ENCODE measurements at regions not wholly inside any gene's neighbourhood (a gene's known extent, or its start where the extent isn't known, plus 50 kb on each side); places are given as distances from the start of the nearest gene placed in this dataset.

- no peak overlapping the region for H3K27ac ChIP-seq
- TF ChIP-seq CTCF (conservative IDR thresholded peaks at IDR 0.05; ENCODE audit: low read depth): no peak
- ChIA-PET CTCF (interaction anchor here (0.6 to 1.5 kb wide), 3 partner anchors 24 to 229 kb away, joined by 3 to 6 read pairs (median 3); no protein-coding TSS in a partner anchor), POLR2A (ENCODE audit: low non-redundant PET) (no interaction called here)
- DNase-seq (ENCODE audit: low spot score): no peak
Observed at GRCh38 chr3:150216866-150217600, 191.1 kb upstream of the TSC22D2 start.

DNA sequence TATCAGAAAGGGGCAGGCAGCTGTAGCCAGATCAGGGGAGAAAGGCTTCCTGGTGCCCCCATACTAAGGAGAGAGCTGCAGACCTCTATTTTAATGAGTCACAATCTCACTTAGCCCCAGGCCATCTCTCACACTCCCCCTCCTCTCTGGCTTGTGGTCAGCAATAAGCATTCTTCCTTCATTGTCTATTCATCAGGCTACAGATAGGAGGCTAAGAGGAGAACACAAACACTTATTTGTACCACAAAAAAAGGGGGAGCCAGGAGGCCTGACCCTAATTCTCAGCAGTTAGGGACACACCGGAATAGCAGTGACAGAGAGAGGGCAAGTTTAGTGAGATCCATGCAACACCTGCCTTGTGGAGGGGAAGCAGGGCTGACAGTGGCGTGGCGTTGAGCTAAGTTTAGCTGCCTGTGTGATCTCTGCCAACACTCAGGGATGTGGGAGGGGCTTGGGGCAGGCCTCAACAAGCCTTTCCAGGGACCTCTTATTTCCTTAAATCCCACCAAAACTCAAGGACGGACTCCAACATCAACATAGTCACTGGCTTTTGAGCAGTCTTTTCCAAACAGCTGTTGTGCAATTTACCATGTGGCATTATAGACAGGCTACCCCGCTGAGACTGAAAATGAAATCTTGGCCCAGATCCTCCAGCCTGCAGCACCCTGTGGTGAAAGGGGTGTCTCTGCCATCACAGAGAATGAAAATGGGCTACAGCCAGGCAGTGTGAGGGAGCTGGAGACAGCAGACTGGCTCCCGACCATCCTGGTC lies 191.9 kb upstream of the TSC22D2 start:
- TF ChIP-seq CTCF (conservative IDR thresholded peaks at IDR 0.05; ENCODE audit: low read depth): no peak
- no peak for DNase-seq (ENCODE audit: low spot score)
- ChIA-PET POLR2A (ENCODE audit: low non-redundant PET) (no interaction called here), CTCF (interaction anchor here (0.6 to 1.5 kb wide), 3 partner anchors 23 to 228 kb away, joined by 3 to 6 read pairs (median 3); no protein-coding TSS in a partner anchor)
- peak overlapping the region; percentile 22 for H3K27ac ChIP-seq

DNA sequence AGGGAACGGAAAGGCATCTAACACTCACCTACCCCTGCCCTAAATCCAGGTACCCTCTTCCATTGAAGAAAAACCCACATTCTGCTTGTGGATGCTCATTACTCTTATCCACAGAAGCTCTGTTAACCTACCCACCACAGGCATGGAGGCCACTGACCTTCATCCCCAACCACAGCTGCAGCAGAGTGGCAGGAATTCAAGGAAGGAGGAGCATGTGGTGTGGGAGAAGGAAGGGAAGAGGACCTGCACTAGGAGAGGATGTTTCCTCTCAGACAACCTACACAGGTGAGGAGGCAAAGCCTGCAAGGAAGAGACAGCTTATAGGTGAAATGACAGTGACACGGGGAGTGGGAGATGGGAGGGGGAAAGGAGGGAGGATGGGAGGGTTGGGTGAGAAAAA lies 192.5 kb upstream of the TSC22D2 start:
- H3K27ac ChIP-seq: no peak overlapping the region
- POLR2A ChIA-PET (ENCODE audit: low non-redundant PET): no interaction called here
- no peak for DNase-seq (ENCODE audit: low spot score)
- CTCF ChIA-PET: interaction anchor here (1.5 kb wide), 1 partner anchor 23 kb away, joined by 6 read pairs; no protein-coding TSS in a partner anchor
- no peak for TF ChIP-seq CTCF (conservative IDR thresholded peaks at IDR 0.05; ENCODE audit: low read depth)

- no peak overlapping the region for H3K27ac ChIP-seq
- no peak for TF ChIP-seq CTCF (conservative IDR thresholded peaks at IDR 0.05; ENCODE audit: low read depth)
- DNase-seq (ENCODE audit: low spot score): no peak
- CTCF ChIA-PET: interaction anchor here (0.7 kb wide), 1 partner anchor 488 kb away, joined by 3 read pairs; no protein-coding TSS in a partner anchor
- POLR2A ChIA-PET (ENCODE audit: low non-redundant PET): no interaction called here
Observed at GRCh38 chr3:150213577-150213976, 194.5 kb upstream of the TSC22D2 start.

DNA sequence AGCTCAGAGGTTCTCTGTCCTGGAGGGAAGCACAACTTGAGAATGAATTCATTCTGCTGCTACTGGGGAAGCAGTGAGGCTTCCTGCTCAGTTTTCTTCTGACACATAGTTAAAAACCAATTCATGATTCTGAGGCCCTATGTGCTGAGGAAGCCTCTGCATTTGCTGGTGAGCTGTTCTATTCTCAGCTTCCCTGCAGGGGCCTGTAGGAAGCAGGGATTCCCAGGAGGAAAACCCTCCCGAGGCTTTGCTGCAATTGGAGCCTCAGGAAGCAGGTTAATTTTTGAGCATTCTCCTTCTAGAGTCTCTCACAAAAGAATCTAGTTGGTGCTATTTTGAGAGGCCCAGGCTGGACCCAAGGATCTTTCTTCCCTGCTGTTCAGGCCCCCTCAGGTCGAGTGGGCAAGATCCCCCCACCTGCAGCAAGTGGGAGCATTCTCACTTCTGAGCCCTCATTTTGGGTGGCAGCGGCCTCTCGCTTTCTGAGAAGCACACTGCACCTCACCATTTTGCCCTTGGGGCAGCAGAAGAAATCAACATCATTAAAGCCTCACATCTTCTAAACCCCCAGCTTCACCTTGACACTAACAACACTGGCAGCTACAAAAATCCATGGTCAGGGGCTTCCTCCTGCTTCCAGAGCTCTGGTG lies 197.5 kb upstream of the TSC22D2 start:
- no peak for DNase-seq (ENCODE audit: low spot score)
- TF ChIP-seq CTCF (conservative IDR thresholded peaks at IDR 0.05; ENCODE audit: low read depth): no peak
- no peak overlapping the region for H3K27ac ChIP-seq
- POLR2A ChIA-PET (ENCODE audit: low non-redundant PET): no interaction called here
- CTCF ChIA-PET: interaction anchor here (0.7 kb wide), 1 partner anchor 12 kb away, joined by 3 read pairs; no protein-coding TSS in a partner anchor

DNA sequence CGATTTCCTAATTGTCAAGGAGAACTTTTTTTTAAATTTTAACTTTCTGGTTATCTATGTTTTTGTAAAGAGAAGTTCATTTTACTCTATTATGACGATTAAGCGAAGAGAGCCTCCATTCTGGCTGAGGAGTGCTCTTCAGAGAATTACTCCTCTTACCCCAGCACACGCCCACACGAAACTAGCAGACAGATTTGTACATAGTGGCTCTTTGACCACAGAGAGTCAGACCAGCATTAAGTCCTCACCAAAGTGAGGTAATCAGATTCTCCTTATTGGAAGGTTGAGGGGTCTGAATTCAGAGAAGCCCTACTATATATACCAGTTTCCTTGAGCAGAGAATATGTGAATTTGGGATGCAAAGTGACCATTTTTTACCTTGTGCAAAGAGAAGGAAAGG lies 204.8 kb upstream of the TSC22D2 start:
- DNase-seq (ENCODE audit: low spot score): no peak
- CTCF ChIA-PET: interaction anchor here (1.1 kb wide), 1 partner anchor 19 kb away, joined by 3 read pairs; no protein-coding TSS in a partner anchor
- no peak for TF ChIP-seq CTCF (conservative IDR thresholded peaks at IDR 0.05; ENCODE audit: low read depth)
- no peak overlapping the region for H3K27ac ChIP-seq
- POLR2A ChIA-PET (ENCODE audit: low non-redundant PET): no interaction called here

Measured in RWPE1 (cell line).